GM12878 (cell line): ENCODE measurements at regions not wholly inside any gene's neighbourhood (a gene's known extent, or its start where the extent isn't known, plus 50 kb on each side); places are given as distances from the start of the nearest gene placed in this dataset.

Experiments used
- EZH2 ChIP-seq: IDR thresholded peaks from 2 replicates; pipeline ENCODE4 v1.6.1; 2012; ENCODE audit warnings: low read depth, mild to moderate bottlenecking, control low read depth, inconsistent platforms, low read length, borderline replicate concordance; ENCODE audit not compliant: control insufficient read depth
- HDGF ChIP-seq: fragments of 450-650 bp; IDR thresholded peaks from 2 replicates; pipeline ENCODE4 v1.6.1; 2016; ENCODE audit warnings: antibody characterized with exemption
- TF ChIP-seq, protein P1 (sequence below), 3 experiments: IDR thresholded peaks in 2 of 3; conservative IDR thresholded peaks in 1 of 3; 2 replicates each; pipeline ENCODE4 v1.5.1; 2011; ENCODE audit warnings: low read depth in 3 of 3, low read length in 3 of 3, mild to moderate bottlenecking in 3 of 3, control low read depth in 2 of 3, moderate library complexity in 2 of 3, inconsistent platforms in 1 of 3, mixed read lengths in 1 of 3; ENCODE audit not compliant: control insufficient read depth in 2 of 3, insufficient read depth in 1 of 3; ENCODE audit errors: extremely low read depth in 1 of 3
- TF ChIP-seq, protein P2 (sequence below): IDR thresholded peaks from 2 replicates; pipeline ENCODE4 v1.6.1; 2011; ENCODE audit warnings: borderline replicate concordance, low read depth, mild to moderate bottlenecking, moderate library complexity, low read length; ENCODE audit not compliant: insufficient read depth, poor library complexity, severe bottlenecking
- TF ChIP-seq, protein P3 (sequence below): fragments of 450-650 bp; IDR thresholded peaks from 2 replicates; pipeline ENCODE4 v1.6.1; 2014; ENCODE audit warnings: mild to moderate bottlenecking

DNA sequence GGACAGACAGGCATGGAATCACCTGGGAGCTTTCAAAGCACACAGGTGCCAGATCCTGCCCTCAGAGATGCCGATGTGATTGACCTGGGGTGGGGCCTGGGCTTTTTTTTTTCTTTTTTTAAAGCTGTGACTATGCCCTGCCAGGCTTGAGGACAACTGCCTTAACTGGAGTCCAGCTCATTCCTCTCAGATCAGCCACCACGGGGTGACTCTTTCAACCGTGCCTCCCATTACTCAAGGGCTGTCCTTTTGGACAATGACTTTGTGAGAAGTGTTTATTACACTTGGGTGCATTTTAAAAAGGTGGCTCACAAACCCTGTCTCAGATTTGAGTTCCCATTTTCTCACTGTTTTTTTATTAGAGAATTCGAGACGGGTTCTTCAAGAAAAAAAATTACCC lies 57.1 kb upstream of the RALY start:
- TF ChIP-seq, protein P1, sequence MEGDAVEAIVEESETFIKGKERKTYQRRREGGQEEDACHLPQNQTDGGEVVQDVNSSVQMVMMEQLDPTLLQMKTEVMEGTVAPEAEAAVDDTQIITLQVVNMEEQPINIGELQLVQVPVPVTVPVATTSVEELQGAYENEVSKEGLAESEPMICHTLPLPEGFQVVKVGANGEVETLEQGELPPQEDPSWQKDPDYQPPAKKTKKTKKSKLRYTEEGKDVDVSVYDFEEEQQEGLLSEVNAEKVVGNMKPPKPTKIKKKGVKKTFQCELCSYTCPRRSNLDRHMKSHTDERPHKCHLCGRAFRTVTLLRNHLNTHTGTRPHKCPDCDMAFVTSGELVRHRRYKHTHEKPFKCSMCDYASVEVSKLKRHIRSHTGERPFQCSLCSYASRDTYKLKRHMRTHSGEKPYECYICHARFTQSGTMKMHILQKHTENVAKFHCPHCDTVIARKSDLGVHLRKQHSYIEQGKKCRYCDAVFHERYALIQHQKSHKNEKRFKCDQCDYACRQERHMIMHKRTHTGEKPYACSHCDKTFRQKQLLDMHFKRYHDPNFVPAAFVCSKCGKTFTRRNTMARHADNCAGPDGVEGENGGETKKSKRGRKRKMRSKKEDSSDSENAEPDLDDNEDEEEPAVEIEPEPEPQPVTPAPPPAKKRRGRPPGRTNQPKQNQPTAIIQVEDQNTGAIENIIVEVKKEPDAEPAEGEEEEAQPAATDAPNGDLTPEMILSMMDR (IDR thresholded peaks at IDR 0.05 in 2 of 3, conservative IDR thresholded peaks at IDR 0.05 in 1 of 3; ENCODE audit: control insufficient read depth in 2 of 3, extremely low read depth in 1 of 3, insufficient read depth in 1 of 3, low read depth in 3 of 3, low read length in 3 of 3): no peak
- TF ChIP-seq EZH2: no peak
- no peak for TF ChIP-seq HDGF
- TF ChIP-seq, protein P2, sequence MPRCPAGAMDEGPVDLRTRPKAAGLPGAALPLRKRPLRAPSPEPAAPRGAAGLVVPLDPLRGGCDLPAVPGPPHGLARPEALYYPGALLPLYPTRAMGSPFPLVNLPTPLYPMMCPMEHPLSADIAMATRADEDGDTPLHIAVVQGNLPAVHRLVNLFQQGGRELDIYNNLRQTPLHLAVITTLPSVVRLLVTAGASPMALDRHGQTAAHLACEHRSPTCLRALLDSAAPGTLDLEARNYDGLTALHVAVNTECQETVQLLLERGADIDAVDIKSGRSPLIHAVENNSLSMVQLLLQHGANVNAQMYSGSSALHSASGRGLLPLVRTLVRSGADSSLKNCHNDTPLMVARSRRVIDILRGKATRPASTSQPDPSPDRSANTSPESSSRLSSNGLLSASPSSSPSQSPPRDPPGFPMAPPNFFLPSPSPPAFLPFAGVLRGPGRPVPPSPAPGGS: no peak
- TF ChIP-seq, protein P3, sequence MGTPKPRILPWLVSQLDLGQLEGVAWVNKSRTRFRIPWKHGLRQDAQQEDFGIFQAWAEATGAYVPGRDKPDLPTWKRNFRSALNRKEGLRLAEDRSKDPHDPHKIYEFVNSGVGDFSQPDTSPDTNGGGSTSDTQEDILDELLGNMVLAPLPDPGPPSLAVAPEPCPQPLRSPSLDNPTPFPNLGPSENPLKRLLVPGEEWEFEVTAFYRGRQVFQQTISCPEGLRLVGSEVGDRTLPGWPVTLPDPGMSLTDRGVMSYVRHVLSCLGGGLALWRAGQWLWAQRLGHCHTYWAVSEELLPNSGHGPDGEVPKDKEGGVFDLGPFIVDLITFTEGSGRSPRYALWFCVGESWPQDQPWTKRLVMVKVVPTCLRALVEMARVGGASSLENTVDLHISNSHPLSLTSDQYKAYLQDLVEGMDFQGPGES: no peak
